Right ventricle myocardium inferior (tissue), 1 donor: ENCODE measurements at regions not wholly inside any gene's neighbourhood (a gene's known extent, or its start where the extent isn't known, plus 50 kb on each side); places are given as distances from the start of the nearest gene placed in this dataset.

Experiments
- ATAC-seq: fragments of 200-7000 bp; cut with Tn5 transposase; one replicate; pipeline ENCODE4 v1.9.1; 2020; ENCODE audit warnings: mild to moderate bottlenecking, moderate library complexity
- DNase-seq: peaks from one replicate; pipeline ENCODE4 v3.0.0; 2021; ENCODE audit errors: missing footprints
- intact Hi-C: fragments of 100-400 bp; cut with DNase I; formaldehyde crosslinking; loops from one replicate; pipeline ENCODE4 v1.11.0; 2022
- donor health status: DM: no; HTN: yes; CAD: no; lungs with severe emphysema.

- no peak for DNase-seq
- no peak for ATAC-seq
- intact Hi-C loops, result no loop called here
Observed at GRCh38 chr4:115418635-115419396, 305.4 kb upstream of the NDST4 start.

- DNase-seq (no peak), ATAC-seq (no peak)
- intact Hi-C loops, result no loop called here
Observed at GRCh38 chr4:115396034-115396433, 282.6 kb upstream of the NDST4 start.

- ATAC-seq (no peak), DNase-seq (no peak)
- intact Hi-C loops, result no loop called here
Observed at GRCh38 chr4:115376866-115377265, 263.4 kb upstream of the NDST4 start.

- intact Hi-C loops, result no loop called here
- DNase-seq (no peak), ATAC-seq (no peak)
Observed at GRCh38 chr4:115374621-115375020, 261.2 kb upstream of the NDST4 start.

- ATAC-seq, result no peak
- intact Hi-C loops, result no loop called here
- DNase-seq, result no peak
Observed at GRCh38 chr4:115370490-115370889, 257.1 kb upstream of the NDST4 start.

- no peak for DNase-seq
- intact Hi-C loops, result no loop called here
- ATAC-seq, result no peak
Observed at GRCh38 chr4:115370012-115370411, 256.6 kb upstream of the NDST4 start.

- intact Hi-C loops, result no loop called here
- ATAC-seq (no peak), DNase-seq (no peak)
Observed at GRCh38 chr4:115366390-115366789, 253.0 kb upstream of the NDST4 start.

GRCh38 chr4:115365185-115365584 is 251.8 kb upstream of the NDST4 start:
- ATAC-seq (no peak), DNase-seq (no peak)
- intact Hi-C loops, result no loop called here

GRCh38 chr4:115361781-115362180 is 248.4 kb upstream of the NDST4 start:
- intact Hi-C loops, result no loop called here
- no peak for DNase-seq
- ATAC-seq, result no peak

GRCh38 chr4:115360431-115360830 is 247.0 kb upstream of the NDST4 start:
- intact Hi-C loops, result no loop called here
- ATAC-seq (no peak), DNase-seq (no peak)

- ATAC-seq (no peak), DNase-seq (no peak)
- intact Hi-C loops, result no loop called here
Observed at GRCh38 chr4:115357776-115358175, 244.4 kb upstream of the NDST4 start.

- no peak for ATAC-seq
- DNase-seq, result no peak
- intact Hi-C loops, result no loop called here
Observed at GRCh38 chr4:115356176-115356575, 242.8 kb upstream of the NDST4 start.

GRCh38 chr4:115355329-115355728 is 241.9 kb upstream of the NDST4 start:
- intact Hi-C loops, result no loop called here
- DNase-seq (no peak), ATAC-seq (no peak)

- no peak for ATAC-seq
- intact Hi-C loops, result no loop called here
Observed at GRCh38 chr4:115353370-115353769, 239.9 kb upstream of the NDST4 start.

GRCh38 chr4:115343171-115343570 is 229.8 kb upstream of the NDST4 start:
- ATAC-seq, result no peak
- intact Hi-C loops, result no loop called here

More at GRCh38 chr4:115353370-115353769, 239.9 kb upstream of the NDST4 start:
- no peak for DNase-seq

GRCh38 chr4:115334736-115335411 is 221.5 kb upstream of the NDST4 start:
- no peak for ATAC-seq
- intact Hi-C loops, result no loop called here
- DNase-seq, result no peak

More at GRCh38 chr4:115343171-115343570, 229.8 kb upstream of the NDST4 start:
- no peak for DNase-seq

GRCh38 chr4:115332078-115332477 is 218.7 kb upstream of the NDST4 start:
- intact Hi-C loops, result no loop called here
- no peak for DNase-seq
- ATAC-seq, result no peak

GRCh38 chr4:115331241-115331640 is 217.8 kb upstream of the NDST4 start:
- DNase-seq (no peak), ATAC-seq (no peak)
- intact Hi-C loops, result no loop called here

- DNase-seq, result no peak
- no peak for ATAC-seq
- intact Hi-C loops, result no loop called here
Observed at GRCh38 chr4:115325836-115326235, 212.4 kb upstream of the NDST4 start.

- ATAC-seq, result no peak
- intact Hi-C loops, result no loop called here
- DNase-seq, result no peak
Observed at GRCh38 chr4:115323106-115323707, 209.8 kb upstream of the NDST4 start.
